AG08395 (cell line): ENCODE measurements at regions not wholly inside any gene's neighbourhood (a gene's known extent, or its start where the extent isn't known, plus 50 kb on each side); places are given as distances from the start of the nearest gene placed in this dataset.
"Not testable (repeated sequence)": the region's sequence is repeated elsewhere in the genome, so short reads cannot be mapped to it uniquely, and the experiment has no call there.

Experiments
- DNase-seq: peaks from one replicate; pipeline ENCODE4 v3.0.0; 2012; ENCODE audit warnings: mixed read lengths, low spot score

DNA sequence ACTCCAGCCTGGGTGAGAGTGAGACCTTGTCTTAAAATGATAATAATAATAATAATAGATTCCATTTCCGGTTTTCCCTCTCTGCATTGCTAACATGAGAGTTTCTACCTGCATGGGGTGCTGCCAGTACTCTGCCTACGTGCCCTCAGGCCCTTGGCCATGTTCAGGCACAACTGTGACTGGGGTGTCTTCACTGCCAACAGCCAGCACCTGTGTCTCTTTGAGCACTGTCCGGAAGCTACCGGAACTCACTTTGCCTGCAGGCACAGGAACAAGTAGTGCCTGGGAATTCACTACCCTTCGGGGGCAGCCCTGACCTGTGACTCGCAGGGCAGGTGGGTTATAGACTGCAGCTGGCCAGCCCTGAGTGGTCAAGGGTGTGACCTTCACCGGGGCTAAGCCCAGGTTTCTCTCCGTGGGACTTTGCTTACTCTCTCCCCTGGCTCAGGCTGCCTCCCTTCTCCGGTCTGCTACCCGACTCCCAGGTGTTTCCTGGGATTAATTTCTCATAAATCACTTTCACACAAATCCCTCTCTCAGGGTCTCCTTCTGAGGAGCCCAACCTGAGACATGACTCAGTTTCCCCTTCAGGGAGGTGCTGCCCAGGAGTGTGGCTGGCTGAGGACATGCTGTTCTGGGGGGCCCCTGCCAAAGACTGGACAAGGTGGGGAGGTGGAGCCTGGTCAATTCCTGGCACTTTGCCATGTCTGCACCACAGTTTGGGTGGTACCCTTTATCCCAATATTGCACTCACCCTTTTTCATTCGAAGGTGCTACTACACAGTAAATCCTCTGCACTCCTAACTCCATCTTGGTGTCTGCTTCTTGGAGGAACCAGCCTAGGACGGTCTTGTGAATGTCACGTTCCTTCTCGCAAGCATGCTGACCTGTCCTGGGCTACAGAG lies 79.5 kb upstream of the RALGAPA2 start:
- DNase-seq = no peak

DNA sequence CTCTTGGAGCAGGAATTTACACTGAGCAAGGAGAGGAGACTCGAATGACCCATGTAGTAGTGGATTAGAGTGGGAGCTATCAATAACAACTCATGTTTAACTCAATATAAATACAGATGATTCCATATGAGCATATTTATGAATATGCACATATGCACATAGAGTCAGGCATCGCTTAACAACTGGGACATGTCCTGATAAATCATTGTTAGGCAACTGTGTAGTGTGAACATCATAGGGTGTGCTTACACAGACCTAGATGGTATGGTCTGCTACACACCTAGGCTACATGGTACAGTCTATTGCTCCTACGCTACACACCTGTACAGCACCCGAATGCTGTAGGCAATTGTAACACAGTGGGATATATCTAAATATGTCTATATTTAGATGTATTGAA lies 75.9 kb upstream of the RALGAPA2 start:
- no peak for DNase-seq

GRCh38 chr20:20786428-20786827 lies 74.0 kb upstream of the RALGAPA2 start:
- DNase-seq = no peak

GRCh38 chr20:20785226-20785625 lies 72.8 kb upstream of the RALGAPA2 start:
- no peak for DNase-seq

- not testable (repeated sequence) for DNase-seq
These were observed 72.0 kb upstream of the RALGAPA2 start for GRCh38 chr20:20784450-20784849.

GRCh38 chr20:20783450-20783849 lies 71.0 kb upstream of the RALGAPA2 start:
- DNase-seq = no peak

DNA sequence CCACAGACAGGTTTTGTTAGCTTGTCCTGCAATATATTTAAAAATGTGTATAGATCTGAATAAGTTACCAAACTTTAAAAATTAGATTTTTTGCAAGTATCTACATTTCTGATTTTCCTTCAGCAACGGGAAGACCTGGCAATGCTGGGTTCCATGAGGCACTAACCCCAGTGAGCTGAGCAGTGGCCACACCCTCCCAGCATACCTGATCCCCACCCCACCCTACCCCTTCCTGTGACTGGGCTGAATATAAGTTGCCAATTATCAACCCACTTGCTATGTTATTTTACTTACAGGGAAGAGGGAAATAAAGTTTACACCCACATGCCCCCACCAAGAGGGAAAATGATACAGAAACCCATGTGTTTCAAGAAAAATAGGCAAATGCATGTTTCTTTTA lies 70.3 kb upstream of the RALGAPA2 start:
- no peak for DNase-seq

- no peak for DNase-seq
These were observed 69.8 kb upstream of the RALGAPA2 start for GRCh38 chr20:20782231-20782630.

GRCh38 chr20:20781029-20781428 lies 68.6 kb upstream of the RALGAPA2 start:
- no peak for DNase-seq

DNA sequence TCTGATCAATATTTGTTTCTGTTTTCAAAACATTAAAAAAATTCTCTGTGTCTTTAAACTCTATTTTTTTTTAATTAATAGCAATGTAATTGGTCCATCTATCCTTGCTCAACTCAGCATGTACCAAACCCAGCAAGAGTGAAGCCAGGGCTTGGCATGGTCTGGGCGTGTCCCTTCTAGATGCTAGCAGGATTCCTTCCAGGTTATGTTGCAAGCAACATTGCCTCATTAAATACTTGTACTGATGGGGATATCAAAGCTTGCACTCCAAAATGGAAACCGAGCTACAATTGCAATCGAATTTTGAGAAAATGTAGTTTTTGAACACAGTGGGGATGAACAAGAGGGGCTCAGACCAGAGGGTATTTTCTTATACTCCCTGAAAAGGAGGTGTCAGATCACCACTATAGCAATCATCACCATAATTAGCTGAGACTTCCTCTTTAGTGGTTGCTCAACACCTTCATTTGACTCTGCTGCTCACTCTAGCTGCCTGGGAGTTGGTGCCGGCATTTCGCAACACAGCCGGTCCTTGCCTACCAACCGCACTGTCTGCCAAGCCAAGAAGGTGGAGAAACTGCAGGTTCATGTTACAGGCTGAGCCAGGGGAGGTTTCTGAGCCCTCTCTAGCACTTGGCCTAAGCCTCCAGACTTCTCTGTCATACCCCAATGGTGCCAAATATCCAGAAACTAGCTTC lies 67.8 kb upstream of the RALGAPA2 start:
- DNase-seq = no peak

DNA sequence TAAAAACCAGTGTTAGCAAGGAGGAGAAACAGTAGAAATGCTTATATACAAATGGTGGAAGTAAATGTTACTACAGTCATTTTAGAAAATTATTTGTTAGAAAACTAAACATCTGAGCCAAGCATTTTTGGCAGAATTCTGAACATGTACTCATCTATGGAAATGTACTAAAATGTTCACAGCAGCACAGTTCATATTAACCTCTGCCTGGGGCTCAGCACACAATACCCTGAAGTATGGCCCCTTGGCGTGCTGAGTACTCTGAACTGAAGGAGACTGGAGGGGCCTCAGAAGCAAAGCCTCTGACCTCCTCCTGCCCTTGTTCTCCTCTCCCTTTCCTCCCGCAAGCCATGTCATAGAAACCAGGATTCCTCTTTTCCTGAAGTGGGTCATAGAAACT lies 66.2 kb upstream of the RALGAPA2 start:
- no peak for DNase-seq

DNA sequence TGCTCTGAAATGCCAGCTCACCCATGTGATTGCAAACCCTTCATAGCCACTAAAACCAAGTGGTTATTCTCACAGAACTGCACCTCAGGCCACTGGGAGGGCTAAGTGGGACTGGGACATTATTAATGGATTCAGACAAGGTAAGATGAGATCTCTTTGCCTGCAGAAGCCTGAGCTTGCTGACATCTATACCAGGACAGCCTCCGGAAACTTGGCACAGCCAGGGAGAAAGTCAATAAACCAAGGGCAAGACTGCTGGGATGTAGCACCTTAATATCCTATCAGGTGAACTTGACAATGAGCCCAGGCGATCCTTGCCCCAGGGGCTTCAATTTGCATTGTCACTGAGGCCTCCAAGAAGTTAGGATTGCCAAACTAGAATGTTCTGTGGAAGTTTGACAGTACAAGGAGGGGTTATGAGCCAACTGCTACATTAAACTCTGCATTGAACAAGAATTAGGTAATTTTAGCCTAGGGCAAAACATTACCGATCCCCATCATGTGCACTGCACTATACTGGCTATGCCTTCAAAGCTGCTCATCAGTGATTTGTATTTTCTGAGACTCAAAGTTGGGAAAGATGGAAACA lies 60.1 kb upstream of the RALGAPA2 start:
- no peak for DNase-seq

GRCh38 chr20:20768202-20768815 lies 55.9 kb upstream of the RALGAPA2 start:
- no peak for DNase-seq

- no peak for DNase-seq
These were observed 53.4 kb upstream of the RALGAPA2 start for GRCh38 chr20:20765696-20766365.

DNA sequence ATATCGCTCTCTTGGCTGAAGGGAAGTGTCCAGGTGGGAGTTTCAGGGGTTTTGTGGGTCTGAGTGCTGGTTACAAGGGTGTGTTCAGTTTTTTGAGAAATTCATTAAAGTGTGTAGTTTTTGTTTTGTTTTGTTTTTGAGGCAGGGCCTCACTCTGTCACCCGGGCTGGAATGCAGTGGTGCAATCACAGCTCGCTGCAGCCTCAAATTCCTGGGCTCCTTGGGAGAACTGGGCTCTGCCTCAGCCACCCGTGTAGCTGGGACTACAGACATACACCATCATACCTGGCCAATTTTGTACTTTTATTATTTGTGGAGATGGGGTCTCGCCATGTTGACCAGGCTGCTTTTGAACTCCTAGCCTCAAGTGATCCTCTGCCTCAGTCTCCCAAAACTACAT lies 51.2 kb upstream of the RALGAPA2 start:
- DNase-seq = no peak
